Endodermal cell (in vitro differentiated cells): ENCODE measurements at regions not wholly inside any gene's neighbourhood (a gene's known extent, or its start where the extent isn't known, plus 50 kb on each side); places are given as distances from the start of the nearest gene placed in this dataset.

Experiments
- DNase-seq: peaks from one replicate; pipeline ENCODE4 v3.0.0-alpha.2; 2017
- H3K27ac ChIP-seq: 2 replicates; pipeline ENCODE4 v1.5.1; 2013; ENCODE audit warnings: mild to moderate bottlenecking, low read depth, low read length, moderate library complexity
- H3K27me3 ChIP-seq: 2 replicates; pipeline ENCODE4 v1.6.1; 2013; ENCODE audit warnings: mild to moderate bottlenecking, low read length, moderate library complexity; ENCODE audit not compliant: insufficient read depth, control insufficient read depth, poor library complexity, severe bottlenecking
- H3K36me3 ChIP-seq: 2 replicates; pipeline ENCODE4 v1.7.0; 2013; ENCODE audit warnings: mild to moderate bottlenecking, low read length, moderate library complexity; ENCODE audit not compliant: control insufficient read depth, insufficient read depth
- H3K4me1 ChIP-seq: one replicate; pipeline ENCODE4 v1.7.0; 2013; ENCODE audit warnings: low read length; ENCODE audit not compliant: control insufficient read depth, insufficient read depth
- H3K4me3 ChIP-seq: 2 replicates; pipeline ENCODE4 v1.5.1; 2013; ENCODE audit warnings: mild to moderate bottlenecking, low read length, moderate library complexity
- H3K9ac ChIP-seq: 2 replicates; pipeline ENCODE4 v1.6.1; 2013; ENCODE audit warnings: mild to moderate bottlenecking, low read length, moderate library complexity; ENCODE audit not compliant: poor library complexity, severe bottlenecking; ENCODE audit errors: extremely low read depth
- H3K9me3 ChIP-seq: 2 replicates; pipeline ENCODE4 v1.6.1; 2013; ENCODE audit warnings: mild to moderate bottlenecking, low read length, moderate library complexity; ENCODE audit not compliant: control insufficient read depth
- H3K27ac Mint-ChIP-seq: 2 replicates; pipeline ENCODE4 v1.8.0; 2020; ENCODE audit warnings: mixed read lengths
- H3K27me3 Mint-ChIP-seq: 2 replicates; pipeline ENCODE4 v1.8.0; 2021; ENCODE audit warnings: mild to moderate bottlenecking, mixed read lengths; ENCODE audit not compliant: insufficient read depth
- H3K36me3 Mint-ChIP-seq: 2 replicates; pipeline ENCODE4 v1.8.0; 2020; ENCODE audit warnings: low read depth, mixed read lengths
- H3K4me1 Mint-ChIP-seq: 2 replicates; pipeline ENCODE4 v1.8.0; 2020; ENCODE audit warnings: mixed read lengths
- H3K4me3 Mint-ChIP-seq: 2 replicates; pipeline ENCODE4 v1.8.0; 2020; ENCODE audit warnings: mild to moderate bottlenecking, moderate library complexity, mixed read lengths
- H3K9me3 Mint-ChIP-seq: 2 replicates; pipeline ENCODE4 v1.8.0; 2020; ENCODE audit warnings: mild to moderate bottlenecking, mixed read lengths
- WGBS, 2 experiments: methylation state at CpG; one replicate each; pipeline versions ENCODE4 v1.1.5 to v1.1.7; 2013; ENCODE audit warnings: missing lambda C conversion rate in 2 of 2, mixed read lengths in 1 of 2; ENCODE audit not compliant: insufficient coverage in 1 of 2, insufficient read length in 1 of 2; 5-methylcytosine and 5-hydroxymethylcytosine counted together
- TF ChIP-seq, protein P1 (sequence below): fragments of 200-600 bp; sonication (generic); conservative IDR thresholded peaks from 2 replicates; pipeline ENCODE4 v1.5.0; 2021; ENCODE audit warnings: antibody characterized with exemption, mild to moderate bottlenecking

- H3K27me3 Mint-ChIP-seq: no peaks in the 10 kb centered on the region
- H3K4me1 Mint-ChIP-seq: no peaks in the 10 kb centered on the region
- Histone ChIP-seq H3K9me3 (no peaks in the 10 kb centered on the region), H3K9ac (no peak overlapping the region), H3K27me3 (no peaks in the 10 kb centered on the region), H3K4me1 (no peaks in the 10 kb centered on the region), H3K27ac (no peak overlapping the region), H3K36me3 (no peaks in the 10 kb centered on the region), H3K4me3 (no peak overlapping the region)
- H3K27ac Mint-ChIP-seq: no peak overlapping the region
- no peak for DNase-seq
- 95% methylated on average over 1 of the region's 2 CpGs; no CpG with 5 or more reads in 1 of the 2 experiments for WGBS, 2 experiments
- TF ChIP-seq, protein P1, sequence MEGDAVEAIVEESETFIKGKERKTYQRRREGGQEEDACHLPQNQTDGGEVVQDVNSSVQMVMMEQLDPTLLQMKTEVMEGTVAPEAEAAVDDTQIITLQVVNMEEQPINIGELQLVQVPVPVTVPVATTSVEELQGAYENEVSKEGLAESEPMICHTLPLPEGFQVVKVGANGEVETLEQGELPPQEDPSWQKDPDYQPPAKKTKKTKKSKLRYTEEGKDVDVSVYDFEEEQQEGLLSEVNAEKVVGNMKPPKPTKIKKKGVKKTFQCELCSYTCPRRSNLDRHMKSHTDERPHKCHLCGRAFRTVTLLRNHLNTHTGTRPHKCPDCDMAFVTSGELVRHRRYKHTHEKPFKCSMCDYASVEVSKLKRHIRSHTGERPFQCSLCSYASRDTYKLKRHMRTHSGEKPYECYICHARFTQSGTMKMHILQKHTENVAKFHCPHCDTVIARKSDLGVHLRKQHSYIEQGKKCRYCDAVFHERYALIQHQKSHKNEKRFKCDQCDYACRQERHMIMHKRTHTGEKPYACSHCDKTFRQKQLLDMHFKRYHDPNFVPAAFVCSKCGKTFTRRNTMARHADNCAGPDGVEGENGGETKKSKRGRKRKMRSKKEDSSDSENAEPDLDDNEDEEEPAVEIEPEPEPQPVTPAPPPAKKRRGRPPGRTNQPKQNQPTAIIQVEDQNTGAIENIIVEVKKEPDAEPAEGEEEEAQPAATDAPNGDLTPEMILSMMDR: no peak
- H3K4me3 Mint-ChIP-seq: no peak overlapping the region
- no peaks in the 10 kb centered on the region for H3K36me3 Mint-ChIP-seq
- H3K9me3 Mint-ChIP-seq: no peaks in the 10 kb centered on the region
Observed at GRCh38 chr1:188350104-188350503, 1521.4 kb downstream of the PLA2G4A start.

GRCh38 chr1:188355082-188355481 lies 1526.3 kb downstream of the PLA2G4A start:
- no peaks in the 10 kb centered on the region for H3K27me3 Mint-ChIP-seq
- TF ChIP-seq, protein P1: peak; percentile 31
- H3K4me1 Mint-ChIP-seq: no peaks in the 10 kb centered on the region
- WGBS, 2 experiments: 92 to 93% methylated on average over 1 to 2 of the region's 2 CpGs
- H3K27me3 ChIP-seq: no peaks in the 10 kb centered on the region
- H3K9me3 ChIP-seq: no peaks in the 10 kb centered on the region
- H3K4me3 ChIP-seq: no peak overlapping the region
- no peaks in the 10 kb centered on the region for H3K4me1 ChIP-seq
- H3K9ac ChIP-seq: no peak overlapping the region
- no peak for DNase-seq
- peaks cover 7% of the 10 kb centered on the region for H3K9me3 Mint-ChIP-seq
- H3K27ac Mint-ChIP-seq: no peak overlapping the region
- H3K27ac ChIP-seq: no peak overlapping the region
- no peaks in the 10 kb centered on the region for H3K36me3 ChIP-seq
- no peak overlapping the region for H3K4me3 Mint-ChIP-seq
- H3K36me3 Mint-ChIP-seq: no peaks in the 10 kb centered on the region

DNA sequence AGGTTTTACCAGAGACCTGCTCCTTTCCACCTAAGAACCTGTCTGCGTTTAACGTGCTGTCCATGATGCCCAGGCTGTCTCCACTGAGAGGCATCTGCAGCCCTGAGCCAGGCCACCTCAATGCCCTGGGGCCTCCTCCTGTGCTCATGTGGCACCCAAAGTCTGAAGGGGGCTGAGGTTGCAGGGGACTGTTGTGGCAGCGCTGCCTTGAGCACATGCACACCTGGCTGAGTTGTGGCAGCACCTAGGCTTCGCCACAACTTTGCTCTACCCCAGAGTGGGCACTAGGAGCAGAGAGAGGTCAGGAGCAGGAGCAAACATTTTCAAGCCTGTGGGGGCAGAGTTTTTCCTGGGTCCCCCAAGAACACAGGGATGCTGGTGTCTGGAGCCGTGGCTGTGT lies 1527.1 kb downstream of the PLA2G4A start:
- Histone ChIP-seq H3K27me3 (no peaks in the 10 kb centered on the region), H3K9me3 (no peaks in the 10 kb centered on the region), H3K27ac (no peak overlapping the region), H3K4me3 (no peak overlapping the region), H3K4me1 (no peaks in the 10 kb centered on the region), H3K9ac (no peak overlapping the region), H3K36me3 (no peaks in the 10 kb centered on the region)
- peaks cover 7% of the 10 kb centered on the region for H3K9me3 Mint-ChIP-seq
- no peaks in the 10 kb centered on the region for H3K36me3 Mint-ChIP-seq
- 87 to 88% methylated on average over 5 of the region's 5 CpGs for WGBS, 2 experiments
- no peak overlapping the region for H3K4me3 Mint-ChIP-seq
- H3K27ac Mint-ChIP-seq: no peak overlapping the region
- no peak for DNase-seq
- H3K4me1 Mint-ChIP-seq: peaks cover 3% of the 10 kb centered on the region
- no peaks in the 10 kb centered on the region for H3K27me3 Mint-ChIP-seq
- TF ChIP-seq, protein P1: no peak
